Activated CD8-positive, alpha-beta memory T cell treated with anti-CD3 and anti-CD28 coated beads, Interleukin-2, amount 50 U/mL, for 4 hours (primary cell): ENCODE measurements at regions not wholly inside any gene's neighbourhood (a gene's known extent, or its start where the extent isn't known, plus 50 kb on each side); places are given as distances from the start of the nearest gene placed in this dataset.
"Not testable (repeated sequence)": the region's sequence is repeated elsewhere in the genome, so short reads cannot be mapped to it uniquely, and the experiment has no call there.

Source experiments
- DNase-seq: peaks from one replicate; pipeline ENCODE4 v3.0.0-alpha.2; 2020

- no peak for DNase-seq
These were observed 121.4 kb downstream of the MRPL39 start for GRCh38 chr21:25485914-25486313.

DNA sequence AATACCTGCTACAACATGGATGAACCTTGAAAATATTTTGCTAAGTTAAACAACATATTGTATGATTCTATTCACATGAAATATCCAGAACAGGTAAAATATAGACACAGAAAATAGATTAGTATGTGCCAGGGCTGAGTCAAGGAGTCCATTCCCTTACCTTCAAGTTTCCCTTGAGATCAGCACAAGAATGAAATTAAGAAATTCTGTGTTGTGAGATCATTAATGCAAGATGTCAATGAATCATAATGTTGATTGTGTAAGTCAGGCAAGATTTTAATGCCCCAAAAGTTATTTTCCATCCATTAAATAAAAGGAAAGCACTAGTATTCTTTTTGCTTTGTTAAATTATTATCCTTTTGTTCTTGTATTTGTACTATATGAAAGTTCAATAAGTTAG, 139.4 kb downstream of the MRPL39 start:
- no peak for DNase-seq

GRCh38 chr21:25467071-25467470, 140.2 kb downstream of the MRPL39 start:
- not testable (repeated sequence) for DNase-seq

- DNase-seq: no peak
These were observed 140.8 kb downstream of the MRPL39 start for GRCh38 chr21:25466470-25466869.

DNA sequence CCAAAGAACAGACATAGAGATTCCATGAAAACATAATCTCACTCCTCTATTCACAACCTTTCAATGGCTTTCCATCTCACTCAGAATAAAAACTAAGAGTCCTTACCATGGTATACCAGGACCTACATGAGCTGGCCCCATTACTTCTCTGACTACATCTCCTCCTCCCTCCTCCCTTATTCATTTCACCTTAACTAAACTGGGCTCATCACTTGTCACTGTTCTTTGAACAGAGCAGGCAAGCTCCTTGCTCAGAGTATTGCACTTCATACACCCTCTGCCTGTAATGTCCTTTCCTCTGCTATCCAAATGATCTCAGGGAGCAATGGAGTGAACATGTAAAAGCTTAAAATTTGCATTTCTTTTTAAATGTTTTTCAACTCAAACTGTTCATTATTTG, 142.0 kb downstream of the MRPL39 start:
- no peak for DNase-seq

DNA sequence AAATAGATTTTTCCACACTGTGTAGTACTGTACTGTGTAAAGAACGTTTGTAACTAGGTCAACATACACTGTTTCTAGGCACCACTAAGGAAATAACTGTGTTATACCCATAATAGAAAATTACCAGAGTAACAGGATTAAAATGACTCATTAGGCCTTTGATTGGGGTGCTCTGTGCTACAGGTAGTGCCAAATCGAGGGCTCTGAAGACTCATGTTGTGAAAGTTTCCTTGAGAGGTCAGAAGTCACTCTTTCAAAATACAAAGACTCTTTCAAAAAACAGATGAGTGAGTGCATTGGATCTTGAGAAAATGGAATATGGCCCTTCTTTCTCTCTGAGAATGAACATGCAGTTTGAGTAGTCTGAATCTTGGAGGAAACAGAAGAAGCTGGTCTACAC, 143.0 kb downstream of the MRPL39 start:
- no peak for DNase-seq

- no peak for DNase-seq
These were observed 144.7 kb downstream of the MRPL39 start for GRCh38 chr21:25462517-25462971.

DNA sequence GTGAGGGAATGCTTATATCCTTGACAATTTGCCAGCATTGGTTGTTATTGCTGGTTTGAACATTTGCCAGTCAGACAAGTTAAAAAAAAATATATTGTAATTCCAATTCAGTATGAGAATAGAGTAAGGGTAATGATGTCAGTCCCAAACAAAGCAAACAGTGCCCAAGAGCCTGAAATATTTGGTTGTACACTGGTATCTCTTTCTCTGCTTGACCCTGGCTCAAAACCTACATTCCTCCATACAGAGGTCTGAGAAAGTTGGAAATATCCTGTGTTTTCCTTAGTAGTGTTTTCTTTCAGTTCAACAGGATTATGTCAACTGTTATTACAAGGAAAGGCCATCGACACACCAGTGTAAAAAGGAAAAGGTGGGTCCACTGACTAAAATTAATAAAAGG, 145.6 kb downstream of the MRPL39 start:
- DNase-seq: no peak

DNA sequence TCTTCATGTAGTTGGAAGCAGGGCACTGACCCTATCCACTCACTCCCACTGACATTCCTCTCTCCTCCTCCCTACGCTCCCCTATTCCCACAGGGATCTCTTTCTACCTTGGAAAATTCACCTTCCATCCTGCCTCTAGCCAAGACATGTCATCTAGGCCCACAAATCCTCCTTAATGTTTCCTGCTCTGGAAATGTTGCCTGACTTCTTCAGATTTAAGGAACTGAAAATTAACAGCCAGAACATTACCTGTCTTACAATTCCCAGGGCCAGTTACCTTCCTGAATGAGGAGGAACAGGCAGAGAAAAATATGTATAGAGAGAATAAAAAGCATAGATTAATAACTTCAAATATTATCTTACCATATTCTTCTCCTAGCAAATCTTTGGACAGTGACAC, 147.3 kb downstream of the MRPL39 start:
- no peak for DNase-seq

- no peak for DNase-seq
These were observed 147.9 kb downstream of the MRPL39 start for GRCh38 chr21:25459365-25459764.

GRCh38 chr21:25458484-25458883, 148.8 kb downstream of the MRPL39 start:
- DNase-seq: no peak

DNA sequence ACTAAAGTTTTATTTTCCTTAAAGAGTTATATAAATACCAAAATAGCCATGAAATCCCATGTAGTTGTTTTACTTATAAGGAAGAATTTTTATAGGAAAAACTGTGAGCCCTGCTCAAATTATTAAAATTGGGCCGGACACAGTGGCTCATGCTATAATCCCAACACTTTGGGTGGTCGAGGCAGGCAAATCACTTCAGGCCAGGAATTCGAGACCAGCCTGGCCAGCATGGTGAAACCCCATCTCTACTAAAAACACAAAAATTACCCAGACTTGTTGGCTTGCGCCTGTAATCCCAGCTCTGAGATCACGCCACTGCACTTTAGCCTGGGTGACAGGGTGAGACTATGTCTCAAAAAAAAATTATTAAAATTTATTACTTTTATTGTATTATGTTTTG, 149.3 kb downstream of the MRPL39 start:
- DNase-seq: no peak

DNA sequence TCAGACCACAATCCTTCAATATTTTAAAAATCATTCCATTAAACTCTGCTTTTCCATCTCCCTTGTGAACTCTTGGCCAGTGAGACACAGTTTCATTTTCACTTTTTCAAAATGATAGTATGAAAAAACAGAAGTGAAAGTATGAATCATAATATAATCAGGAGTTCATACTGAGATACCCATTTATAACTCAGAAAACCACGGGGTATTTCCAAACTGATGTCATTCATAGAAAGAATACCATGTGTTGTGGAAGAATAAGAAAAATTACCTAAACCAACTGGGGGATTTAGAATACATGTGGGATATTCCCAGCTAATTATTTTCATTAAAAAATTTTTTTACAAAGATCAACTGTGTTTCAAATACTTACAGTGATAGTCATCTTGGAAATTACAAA, 149.9 kb downstream of the MRPL39 start:
- no peak for DNase-seq

DNA sequence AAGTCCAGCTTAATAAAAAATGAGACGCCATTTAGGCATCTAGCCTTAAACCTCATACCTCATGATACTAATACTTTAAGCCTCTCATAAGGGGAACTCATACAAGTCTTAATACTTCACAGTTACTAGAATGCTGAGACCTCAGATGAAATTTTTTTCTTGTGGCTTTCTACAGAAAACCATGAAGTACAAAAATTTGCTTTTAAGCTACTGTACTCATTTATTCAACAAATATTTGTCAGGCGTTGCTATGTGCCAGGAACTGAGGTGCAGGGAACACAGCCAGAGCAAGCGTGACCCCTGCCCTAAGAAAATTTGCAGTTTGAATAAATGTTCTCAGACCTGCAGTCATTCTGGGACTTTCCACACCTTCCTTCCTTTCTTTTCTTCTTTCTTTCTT, 150.6 kb downstream of the MRPL39 start:
- no peak for DNase-seq

GRCh38 chr21:25453524-25453923, 153.8 kb downstream of the MRPL39 start:
- DNase-seq: no peak

GRCh38 chr21:25449950-25450349, 157.3 kb downstream of the MRPL39 start:
- no peak for DNase-seq

DNA sequence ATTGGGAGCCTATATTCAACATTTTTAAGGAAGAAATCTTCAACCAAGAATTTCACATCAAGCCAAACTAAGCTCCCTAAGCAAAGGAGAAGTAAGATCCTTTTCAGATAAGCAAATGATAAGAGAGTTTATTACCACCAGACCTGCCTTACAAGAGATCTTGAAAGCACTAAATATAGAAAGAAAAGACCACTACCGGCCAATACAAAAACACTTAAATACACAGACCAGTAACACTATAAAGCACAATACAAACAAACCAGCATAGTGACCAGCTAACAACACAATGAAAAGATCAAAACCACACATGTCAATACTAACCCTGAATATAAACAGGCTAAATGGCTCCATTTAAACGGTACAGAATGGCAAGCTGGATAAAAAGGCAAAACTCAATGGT, 165.4 kb downstream of the MRPL39 start:
- no peak for DNase-seq

- DNase-seq: not testable (repeated sequence)
These were observed 169.8 kb downstream of the MRPL39 start for GRCh38 chr21:25437465-25437864.

GRCh38 chr21:25428537-25428936, 178.7 kb downstream of the MRPL39 start:
- DNase-seq: no peak

- no peak for DNase-seq
These were observed 179.5 kb downstream of the MRPL39 start for GRCh38 chr21:25427828-25428227.

- DNase-seq: no peak
These were observed 180.7 kb downstream of the MRPL39 start for GRCh38 chr21:25426580-25426979.

- no peak for DNase-seq
These were observed 182.1 kb downstream of the MRPL39 start for GRCh38 chr21:25425156-25425555.

- DNase-seq: no peak
These were observed 182.6 kb downstream of the MRPL39 start for GRCh38 chr21:25424634-25425033.

GRCh38 chr21:25424048-25424447, 183.2 kb downstream of the MRPL39 start:
- DNase-seq: no peak

GRCh38 chr21:25422610-25423608, 184.4 kb downstream of the MRPL39 start:
- no peak for DNase-seq
